ENCODE measurements at regions not wholly inside any gene's neighbourhood (a gene's known extent, or its start where the extent isn't known, plus 50 kb on each side); places are given as distances from the start of the nearest gene placed in this dataset.

DNA sequence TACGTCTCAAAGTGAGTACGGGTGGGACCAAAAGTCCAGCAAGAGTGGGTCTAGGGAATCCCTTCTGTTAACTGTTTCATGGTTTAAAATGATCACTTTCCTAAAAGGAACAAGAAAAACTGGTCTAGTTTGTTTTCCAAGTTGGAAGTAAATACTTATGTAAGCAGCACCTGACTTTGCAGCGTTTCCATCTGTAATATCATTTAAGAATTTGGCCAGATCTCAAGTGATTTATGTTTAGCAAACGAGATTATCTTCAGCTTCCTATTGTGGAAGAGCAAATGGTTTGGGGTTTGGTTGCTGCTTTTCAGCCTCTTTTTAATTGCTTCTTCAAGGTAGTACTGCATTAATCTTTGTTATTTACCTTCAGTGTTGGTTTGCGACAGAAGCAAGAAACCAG is 50.4 kb downstream of the FHIP1A start:
- H3K4me3 ChIP-seq (ENCODE audit: low read depth, low read length), result no peak overlapping the region
- no peak for TF ChIP-seq CTCF (conservative IDR thresholded peaks at IDR 0.05; ENCODE audit: low read depth, low read length)
- DNase-seq (ENCODE audit: low read depth), result no peak

- TF ChIP-seq CTCF (conservative IDR thresholded peaks at IDR 0.05; ENCODE audit: low read depth, low read length), result no peak
- H3K4me3 ChIP-seq (ENCODE audit: low read depth, low read length), result no peak overlapping the region
- DNase-seq (ENCODE audit: low read depth), result no peak
Measured at GRCh38 chr4:151460434-151460833, 51.5 kb downstream of the FHIP1A start.

DNA sequence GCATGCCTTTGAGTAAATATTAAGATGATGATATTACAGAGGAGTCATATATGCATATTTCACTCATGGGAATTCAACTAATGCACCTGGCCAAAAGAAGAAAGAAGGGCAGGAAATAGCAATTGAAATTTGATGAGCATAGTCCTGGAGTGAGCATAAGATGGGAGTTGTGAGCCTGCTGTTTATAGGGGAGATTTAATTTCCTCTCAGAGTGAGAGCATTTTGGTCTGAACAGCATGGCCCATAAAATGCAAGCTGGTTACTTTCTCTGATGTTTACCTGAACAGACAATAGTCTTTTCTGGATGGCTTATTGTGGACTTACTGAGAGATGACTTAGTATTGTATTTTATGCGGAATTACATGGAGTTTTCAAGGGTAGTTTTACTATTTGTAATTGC is 53.6 kb downstream of the FHIP1A start:
- TF ChIP-seq CTCF (conservative IDR thresholded peaks at IDR 0.05; ENCODE audit: low read depth, low read length), result no peak
- DNase-seq (ENCODE audit: low read depth), result no peak
- no peak overlapping the region for H3K4me3 ChIP-seq (ENCODE audit: low read depth, low read length)

DNA sequence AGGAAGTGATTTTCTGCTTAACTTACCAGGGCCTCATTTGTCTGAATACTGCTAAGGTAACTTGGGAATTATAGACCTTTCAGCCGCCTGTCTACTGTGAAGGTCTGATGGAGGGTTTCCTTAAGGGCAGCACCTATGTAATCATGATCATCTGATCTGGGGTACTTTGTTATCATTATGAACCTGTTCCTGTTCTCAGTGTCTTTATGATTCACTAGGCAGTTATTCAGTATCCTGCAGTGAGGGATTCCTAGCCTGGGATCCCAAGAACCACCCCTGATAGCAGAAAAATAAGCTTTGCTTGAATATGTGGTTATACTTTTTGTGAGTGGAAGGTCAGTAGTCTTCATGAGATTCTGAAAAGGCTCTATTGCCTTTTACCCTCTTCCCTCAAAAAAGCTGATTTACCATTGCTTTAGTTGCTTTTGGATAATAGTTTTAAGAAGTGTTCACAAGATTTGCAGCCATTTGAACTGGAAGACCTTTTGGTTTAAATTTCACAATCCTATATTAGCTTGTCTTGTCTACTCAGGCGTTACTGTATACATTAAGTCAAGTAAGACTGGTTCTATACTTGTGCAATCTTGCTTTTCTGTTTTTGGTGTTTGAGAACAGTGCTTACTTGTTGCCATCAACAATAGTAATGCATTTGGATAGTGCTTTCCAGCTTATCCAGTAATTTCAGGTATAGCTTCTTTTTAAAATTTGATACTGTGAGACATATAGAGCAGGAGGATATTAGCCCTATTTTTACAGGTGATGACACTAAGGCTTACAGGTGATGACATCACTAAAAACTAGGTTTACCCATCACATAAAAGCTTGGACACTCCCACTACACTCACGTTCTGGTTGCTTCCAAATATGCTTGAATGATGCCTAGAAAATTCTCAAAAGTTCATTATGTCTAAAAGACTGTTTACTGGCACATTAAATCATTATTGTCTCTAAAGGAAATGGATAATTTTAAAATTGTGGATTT is 60.0 kb downstream of the FHIP1A start:
- DNase-seq (ENCODE audit: low read depth), result no peak
- no peak overlapping the region for H3K4me3 ChIP-seq (ENCODE audit: low read depth, low read length)
- no peak for TF ChIP-seq CTCF (conservative IDR thresholded peaks at IDR 0.05; ENCODE audit: low read depth, low read length)

DNA sequence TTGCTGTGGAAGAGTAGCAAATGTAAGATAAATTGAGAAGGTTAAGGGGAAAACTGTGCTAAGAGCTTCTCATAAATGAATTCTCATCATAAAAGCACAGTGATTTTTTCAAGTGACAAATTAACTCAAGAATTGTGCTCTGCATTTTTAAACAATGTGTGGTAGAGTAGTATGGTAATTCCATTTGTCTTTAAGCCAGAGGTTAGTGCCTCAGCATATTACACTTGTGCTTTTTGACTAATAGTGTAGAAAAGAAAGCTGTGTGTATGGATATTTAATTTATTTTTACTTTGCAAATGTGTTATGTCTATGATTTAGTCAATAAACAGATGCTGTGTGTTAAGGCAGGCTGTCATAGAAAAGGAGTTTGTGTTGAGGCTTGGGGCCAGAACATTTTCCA is 61.0 kb downstream of the FHIP1A start:
- H3K4me3 ChIP-seq (ENCODE audit: low read depth, low read length), result no peak overlapping the region
- no peak for DNase-seq (ENCODE audit: low read depth)
- no peak for TF ChIP-seq CTCF (conservative IDR thresholded peaks at IDR 0.05; ENCODE audit: low read depth, low read length)

DNA sequence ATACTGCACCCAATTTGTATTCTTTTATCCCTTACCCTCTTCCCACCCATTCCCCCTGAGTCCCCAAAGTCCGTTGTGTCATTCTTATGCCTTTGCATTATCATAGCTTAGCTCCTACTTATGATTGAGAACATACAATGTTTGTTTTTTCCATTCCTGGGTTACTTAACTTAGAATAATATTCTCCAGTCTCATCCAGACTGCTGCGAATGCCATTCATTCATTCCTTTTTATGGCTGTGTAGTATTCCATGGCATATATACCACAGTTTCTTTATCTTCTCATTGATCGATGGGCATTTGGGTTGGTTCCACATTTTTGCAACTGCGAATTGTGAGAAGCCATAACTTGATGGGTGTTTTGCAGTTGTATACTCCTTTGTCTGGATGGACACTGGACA is 62.8 kb downstream of the FHIP1A start:
- no peak for TF ChIP-seq CTCF (conservative IDR thresholded peaks at IDR 0.05; ENCODE audit: low read depth, low read length)

GRCh38 chr4:151472297-151472696 is 63.3 kb downstream of the FHIP1A start:
- DNase-seq (ENCODE audit: low read depth), result no peak
- TF ChIP-seq CTCF (conservative IDR thresholded peaks at IDR 0.05; ENCODE audit: low read depth, low read length), result no peak
- no peak overlapping the region for H3K4me3 ChIP-seq (ENCODE audit: low read depth, low read length)

More for the DNA sequence above, 62.8 kb downstream of the FHIP1A start:
- H3K4me3 ChIP-seq (ENCODE audit: low read depth, low read length), result no peak overlapping the region
- DNase-seq (ENCODE audit: low read depth), result no peak
